Islet precursor cell (in vitro differentiated cells): ENCODE measurements at regions not wholly inside any gene's neighbourhood (a gene's known extent, or its start where the extent isn't known, plus 50 kb on each side); places are given as distances from the start of the nearest gene placed in this dataset.

Experiments
- DNase-seq: peaks from one replicate; pipeline ENCODE4 v3.0.0-alpha.2; 2018

DNA sequence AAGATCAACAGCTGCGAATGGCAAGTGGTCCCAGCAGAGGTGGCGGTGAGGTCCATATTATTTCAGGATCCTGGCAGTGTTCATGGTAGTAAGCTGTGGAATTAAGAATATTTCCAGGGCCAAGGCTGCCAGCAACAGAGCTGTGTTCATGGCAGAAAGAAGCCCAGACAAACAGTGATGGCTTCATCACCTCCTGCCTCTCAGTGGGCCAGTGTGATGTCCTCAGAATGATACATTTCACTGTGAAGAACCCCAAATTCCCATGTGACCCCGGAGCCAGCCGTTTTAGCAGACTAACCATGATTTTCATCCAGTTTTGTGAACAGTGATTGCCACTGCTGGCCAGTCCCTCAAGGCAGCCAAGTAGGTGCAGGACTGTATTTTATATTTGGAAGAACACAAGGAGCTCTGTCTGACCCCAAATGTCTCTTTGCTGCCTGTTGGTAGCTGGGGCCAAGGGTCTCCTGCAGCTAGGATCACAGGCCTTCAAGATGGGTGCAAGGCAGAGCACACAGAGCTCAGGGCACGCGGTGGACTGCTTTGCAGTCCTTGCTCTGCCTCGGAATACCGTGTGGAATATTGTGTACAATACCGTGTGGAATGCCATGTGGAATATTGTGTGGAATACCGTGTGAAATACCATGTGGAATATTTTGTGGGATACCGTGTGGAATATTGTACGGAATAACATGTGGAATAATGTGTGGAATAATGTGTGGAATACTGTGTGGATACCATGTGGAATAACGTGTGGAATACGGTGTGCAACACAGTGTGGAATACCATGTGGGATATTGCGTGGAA, 132.3 kb upstream of the CHST15 start:
- DNase-seq: no peak

DNA sequence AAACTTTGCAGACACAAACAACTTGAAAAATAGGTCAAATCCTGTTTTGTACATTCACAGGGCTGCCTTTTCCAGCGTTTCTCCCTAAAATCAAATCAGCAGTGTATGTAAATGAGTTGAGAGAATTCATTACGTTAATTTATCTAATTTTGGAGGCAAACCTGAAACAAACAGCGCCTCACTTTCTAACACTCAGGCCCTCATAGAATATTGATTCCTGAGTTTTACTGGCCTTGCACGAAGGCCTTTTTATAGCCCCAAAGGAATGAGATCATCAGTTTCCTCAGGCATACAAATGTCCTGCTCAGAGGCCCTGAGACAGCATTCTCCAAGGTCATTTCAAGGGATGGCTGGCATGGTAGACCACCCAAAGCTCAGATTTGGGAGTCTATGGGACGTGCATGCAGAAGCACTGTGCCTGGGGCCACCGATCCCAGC, 131.7 kb upstream of the CHST15 start:
- no peak for DNase-seq

DNA sequence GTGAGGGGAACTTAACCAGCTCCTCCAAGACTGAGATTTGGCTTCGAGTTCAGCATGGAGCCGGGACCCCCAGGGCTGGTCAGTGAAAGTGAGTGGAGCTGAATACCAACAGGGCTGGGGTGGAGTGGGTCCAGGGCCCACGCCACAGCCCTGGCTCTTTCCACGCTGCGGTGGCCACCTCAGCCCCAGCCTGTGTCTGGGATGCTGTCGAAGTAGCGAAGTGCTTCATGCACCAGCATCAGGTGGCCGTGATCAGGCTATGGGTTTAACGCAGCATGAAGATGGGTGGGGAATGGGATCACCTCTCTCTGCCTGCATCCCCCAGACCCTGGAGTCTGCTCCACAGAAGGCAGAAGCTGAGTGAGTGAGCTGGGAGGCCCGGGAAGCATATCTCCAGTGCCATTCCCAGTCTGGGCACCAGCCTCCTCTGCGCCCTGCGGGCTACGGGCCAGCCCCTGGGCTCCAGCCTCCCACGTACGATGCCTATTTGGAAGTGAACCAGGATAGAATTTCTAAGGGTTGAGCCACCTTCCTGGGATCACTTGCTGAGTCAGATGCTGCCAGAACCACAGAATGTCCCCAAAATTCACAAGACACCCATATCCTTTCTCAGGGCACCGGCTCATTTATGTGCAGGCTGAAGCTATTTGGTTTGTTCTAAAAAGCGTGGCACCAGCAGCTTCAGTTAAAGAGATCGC, 131.1 kb upstream of the CHST15 start:
- no peak for DNase-seq

DNA sequence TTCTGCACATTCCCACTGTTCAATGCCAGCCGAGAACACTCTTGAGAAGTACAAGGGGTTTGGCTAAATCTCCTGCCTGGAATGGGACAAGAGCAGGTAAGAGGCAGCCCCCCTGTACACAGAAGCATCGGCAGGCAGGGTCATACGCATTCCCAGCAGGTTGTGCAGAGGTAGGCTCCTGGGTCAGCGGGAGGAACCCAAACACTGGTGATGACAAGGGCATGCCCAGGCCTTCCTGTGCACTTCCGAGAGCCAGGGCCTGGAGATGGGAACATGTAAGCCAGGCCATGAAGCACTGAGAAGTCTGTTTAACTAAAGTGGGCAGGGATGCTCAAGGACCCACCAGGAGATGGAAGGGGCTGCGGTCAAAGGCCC, 130.3 kb upstream of the CHST15 start:
- no peak for DNase-seq

DNA sequence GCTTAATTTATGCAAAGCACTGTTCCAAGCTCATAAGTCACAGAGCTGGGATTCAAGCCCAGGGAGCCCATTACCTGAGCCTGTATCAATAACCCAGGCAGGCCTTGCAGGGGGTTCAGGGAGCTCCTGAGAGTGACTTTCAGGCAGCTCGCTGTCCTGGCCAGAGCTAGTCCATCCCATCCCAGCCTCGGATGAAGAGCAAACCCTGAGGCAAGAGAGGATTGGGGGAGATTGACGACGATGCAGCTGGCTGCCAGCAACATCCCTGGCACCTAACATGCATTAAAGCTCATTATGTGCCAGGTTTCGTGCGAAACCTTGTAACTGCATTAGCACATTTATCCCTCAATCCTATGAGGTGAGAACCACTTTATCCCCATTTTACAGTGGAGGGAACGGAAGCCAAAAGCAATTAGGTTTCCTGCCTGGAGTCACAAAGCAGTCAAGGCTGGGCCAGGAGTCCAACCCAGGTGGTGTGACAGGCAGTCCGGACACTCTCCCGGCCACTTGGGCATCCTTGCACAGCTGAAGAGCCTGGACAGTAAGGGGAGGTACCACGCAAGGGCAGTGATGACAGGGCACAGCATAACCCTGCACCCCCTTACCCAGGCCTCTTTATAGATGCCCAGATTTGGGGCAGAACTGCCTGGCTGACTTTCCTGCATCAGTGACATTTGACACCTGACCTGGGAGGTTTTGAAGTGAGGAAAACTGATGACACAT, 129.8 kb upstream of the CHST15 start:
- no peak for DNase-seq

DNA sequence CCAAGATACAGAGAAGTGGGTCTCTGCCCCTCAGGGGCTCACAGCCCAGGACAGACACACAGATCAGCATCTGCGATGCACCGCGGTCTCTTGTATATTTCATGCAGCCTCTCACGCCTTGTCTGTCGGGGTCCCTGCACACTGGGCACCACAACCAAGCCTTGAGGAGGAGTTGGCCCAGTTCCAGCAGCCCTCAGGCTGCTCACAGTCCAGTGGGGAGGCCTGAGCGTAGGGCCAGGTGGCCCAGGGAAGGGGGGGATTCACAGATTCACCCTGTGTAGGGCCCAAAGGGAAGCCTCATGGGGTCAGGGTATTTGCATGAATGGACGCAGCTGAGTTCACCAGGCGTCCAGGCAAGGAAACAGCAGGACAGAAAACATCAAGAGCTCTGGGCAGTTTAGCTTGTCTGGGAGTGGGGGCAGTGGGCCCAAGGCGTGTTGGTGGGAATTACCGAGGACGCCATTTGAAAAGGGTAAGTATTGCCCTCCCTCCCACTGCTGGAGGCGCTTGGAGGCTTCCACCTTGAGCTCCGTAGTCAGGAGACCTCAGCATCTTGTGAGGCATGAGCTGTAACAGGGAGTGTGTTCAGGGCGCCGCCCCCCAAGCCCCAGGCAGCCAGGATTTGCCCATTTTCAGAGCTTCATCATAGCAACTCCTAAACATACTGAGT, 129.1 kb upstream of the CHST15 start:
- DNase-seq: no peak

DNA sequence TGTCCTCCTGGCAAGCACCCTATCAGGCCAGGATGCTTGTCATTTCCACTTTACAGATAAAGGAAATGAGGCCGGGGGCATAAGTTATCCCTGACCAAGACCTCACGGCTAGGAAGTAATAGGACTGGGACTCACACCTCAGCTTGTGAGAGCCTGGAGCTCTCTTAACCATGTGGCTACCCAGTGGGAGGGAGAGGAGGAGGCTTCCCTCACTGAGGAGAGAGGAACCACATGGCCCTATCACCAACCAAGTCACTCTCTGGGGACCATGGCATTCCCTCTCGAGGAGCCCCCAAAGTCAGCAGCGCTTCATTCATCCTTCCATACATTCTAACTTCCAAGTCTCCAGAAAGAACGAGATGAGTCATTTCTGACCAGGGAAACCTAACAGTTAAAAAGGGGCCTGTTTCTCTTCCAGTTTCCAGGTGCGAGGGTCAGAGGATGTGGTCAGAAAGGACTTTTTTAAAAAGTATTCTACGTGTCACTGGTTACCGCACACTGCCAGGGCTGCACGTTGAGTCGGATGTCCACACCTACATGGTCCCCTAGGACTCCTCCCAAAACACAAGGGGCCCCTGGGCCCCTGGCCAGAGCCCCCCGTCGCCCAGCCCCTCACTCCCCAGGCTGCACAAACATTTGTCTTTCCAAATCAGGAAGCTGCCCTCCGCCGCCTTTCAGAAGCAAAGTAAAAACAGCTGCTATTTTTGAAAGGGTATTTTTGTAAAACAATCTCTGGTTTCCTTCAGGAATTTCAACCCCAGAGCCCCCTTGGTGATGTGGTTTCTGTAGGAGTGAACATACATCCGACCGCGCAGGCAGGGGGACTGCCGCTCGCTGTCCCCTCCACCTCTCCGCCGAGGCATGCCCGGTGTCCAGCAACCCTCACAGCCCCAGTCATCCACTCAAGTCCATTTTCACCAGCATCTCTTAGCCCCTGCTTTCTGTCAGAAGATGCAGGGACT, 128.2 kb upstream of the CHST15 start:
- DNase-seq: no peak

DNA sequence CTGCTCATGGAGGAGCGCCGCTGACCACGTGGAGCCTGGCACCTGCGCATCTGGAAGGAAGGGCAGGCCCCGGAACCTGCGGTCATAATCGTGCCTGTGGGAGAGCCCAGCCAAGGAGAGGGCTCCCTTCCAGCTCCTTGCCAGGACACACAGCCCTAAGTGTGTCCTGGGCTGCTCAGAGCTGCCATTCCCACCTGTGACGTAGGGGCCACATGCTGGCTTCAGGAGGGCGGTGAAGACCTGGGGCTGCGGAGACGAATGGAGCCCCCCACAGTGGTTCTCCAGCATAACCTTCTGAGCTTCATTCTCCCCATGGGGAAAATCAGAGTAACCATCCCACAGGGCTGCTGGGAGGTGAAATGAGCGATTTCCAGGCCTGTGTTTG, 127.6 kb upstream of the CHST15 start:
- DNase-seq: no peak

DNA sequence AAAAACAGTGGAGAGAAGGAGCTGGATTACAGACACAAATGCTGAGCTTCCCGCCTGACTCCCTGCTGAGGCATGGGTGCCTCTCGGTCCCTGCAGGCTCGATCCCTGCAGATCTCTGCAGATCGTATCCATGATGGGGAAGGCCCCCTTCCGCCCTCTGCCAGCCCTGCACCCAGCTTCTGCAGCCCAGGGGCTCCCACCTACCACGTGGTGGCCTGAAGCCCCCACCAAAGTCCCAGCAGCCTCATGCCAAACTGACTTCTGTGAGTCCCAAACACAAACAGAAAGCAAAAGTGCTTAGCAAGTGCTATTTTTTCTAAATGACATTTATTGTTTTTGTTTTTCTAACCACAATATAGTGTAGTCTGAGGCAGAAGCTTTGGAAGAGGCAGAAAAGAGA, 127.1 kb upstream of the CHST15 start:
- no peak for DNase-seq

DNA sequence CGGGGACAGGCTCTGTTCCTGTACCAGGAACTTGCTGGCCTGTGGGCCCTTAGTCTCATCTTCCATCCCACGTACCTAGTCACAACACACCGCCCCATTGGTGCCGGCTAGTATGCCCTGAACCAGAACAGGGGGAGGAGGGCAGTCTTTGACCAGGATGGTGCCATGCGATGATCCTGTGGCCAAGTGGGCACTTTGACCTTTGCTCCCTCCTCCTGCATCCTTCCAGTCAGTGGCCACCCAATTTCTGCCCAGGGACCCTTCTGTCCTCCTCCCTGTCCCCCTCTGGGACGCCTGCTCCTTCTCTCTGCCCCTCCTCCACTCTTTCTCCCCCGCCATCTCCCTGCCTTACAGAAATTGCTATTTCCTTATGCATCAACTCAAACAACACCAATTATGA, 126.3 kb upstream of the CHST15 start:
- no peak for DNase-seq

DNA sequence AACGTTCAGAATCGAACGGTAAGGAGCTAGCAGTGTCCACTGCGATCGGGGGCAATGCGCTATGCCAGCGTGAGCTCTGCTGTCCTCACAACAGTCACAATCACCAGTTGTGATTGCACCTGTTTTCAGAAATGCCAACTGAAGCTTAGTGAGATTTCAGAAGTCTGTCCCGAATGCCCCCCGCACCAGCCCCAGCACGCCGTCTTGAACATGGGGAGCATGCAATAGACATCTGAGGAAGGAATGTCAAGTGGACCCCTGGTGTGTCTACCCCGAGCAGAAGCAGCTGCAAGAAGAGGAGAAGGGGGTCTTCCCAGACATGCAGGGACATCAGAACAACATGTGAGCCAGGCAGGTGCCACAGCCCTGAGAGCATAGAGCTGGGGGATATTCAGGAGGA, 125.7 kb upstream of the CHST15 start:
- no peak for DNase-seq

DNA sequence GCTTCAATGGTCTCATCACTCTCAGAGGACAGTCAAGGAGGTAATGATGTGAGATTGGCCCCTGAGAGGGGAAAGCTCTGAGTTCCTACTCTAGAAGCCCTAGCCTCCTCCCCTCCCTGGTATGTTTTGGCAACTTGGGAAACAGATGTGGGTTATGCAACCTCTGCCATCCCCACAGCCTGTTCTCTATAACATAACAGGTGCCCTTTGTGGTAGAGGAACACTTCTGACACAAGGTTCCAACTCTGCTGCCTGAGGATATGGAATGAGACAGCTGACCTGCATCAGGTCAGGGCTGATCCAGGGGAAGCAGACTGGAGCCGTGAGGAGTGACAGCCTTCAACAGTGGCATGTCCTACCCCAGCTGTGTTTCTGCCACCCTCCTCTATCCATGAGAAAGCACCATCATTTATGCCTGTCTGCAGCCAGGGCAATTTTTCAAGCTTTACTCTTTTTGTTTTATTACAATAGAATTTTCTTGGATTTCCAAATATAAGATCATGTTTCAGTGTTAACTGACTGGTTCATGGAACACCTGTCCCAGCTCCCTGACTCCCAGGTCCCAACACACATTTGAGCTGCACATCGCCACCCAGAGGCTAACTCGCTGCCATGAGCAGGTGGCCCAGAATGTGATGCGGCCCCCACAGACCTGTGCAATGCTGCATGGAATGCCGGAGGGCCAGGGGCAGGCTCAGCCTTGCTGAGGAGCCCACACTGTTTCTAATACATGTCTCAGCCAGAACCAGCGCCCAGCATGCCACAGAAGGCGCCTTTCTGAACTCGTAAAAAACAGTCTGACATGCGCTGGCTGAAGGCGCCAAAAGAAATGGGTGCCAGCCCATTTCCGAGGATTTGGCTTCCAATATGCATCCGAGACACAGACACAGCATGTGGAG, 124.8 kb upstream of the CHST15 start:
- DNase-seq: no peak

DNA sequence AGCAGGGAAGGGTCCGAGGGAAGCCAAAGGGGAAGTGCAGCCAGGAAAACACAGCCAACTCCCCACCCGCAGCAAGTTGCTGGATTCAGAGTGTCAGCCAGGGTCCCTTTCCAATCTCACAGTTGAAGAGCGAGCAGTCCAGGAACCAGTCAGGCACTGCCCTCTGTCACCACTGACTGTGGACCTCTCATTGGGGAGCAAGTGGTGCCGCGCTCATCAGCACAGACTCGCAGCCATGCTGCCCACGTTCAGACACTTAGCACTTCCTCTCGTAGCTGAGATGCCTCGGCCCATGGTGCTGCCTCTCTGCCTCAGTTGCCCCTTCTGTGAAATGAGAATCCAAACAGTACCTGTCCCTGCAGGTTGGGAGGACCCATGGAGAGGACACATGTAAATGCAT, 123.6 kb upstream of the CHST15 start:
- no peak for DNase-seq

DNA sequence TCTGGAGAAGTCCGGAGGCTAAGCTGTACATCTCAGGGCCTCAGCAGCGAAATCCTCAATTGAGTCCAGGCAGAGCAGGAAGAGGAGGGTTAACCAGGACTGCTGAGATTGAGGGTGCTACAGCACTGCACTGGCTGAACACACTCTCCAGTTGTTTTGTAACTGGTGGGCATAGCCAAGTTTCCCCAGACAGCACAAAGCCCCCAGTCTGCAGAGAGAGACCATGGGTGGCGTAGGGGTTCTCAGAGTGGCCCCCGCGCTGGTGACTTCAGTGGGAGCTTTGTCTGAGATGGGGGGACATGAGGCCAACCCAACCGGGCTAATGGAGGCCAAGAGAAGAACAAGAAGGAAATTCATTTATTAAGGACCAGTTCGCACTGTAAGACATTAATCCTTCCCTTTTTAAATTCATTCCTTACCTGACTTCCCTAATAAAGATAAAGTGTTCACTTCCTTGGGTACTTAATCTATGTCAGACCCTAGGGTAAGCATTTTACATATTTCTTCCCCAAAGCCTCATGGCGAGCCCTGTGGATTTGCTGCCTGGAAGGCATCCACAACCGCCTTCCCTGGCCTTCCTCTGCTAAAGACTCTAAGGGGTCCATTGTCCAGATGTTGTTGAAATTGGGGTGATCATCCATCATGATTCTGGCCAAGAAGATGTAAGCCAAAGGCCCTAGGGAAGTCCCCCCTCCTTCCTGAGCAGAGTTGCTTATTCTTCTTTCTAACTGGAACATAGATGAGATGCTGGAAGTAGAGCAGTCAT, 121.4 kb upstream of the CHST15 start:
- DNase-seq: peak; percentile 41

DNA sequence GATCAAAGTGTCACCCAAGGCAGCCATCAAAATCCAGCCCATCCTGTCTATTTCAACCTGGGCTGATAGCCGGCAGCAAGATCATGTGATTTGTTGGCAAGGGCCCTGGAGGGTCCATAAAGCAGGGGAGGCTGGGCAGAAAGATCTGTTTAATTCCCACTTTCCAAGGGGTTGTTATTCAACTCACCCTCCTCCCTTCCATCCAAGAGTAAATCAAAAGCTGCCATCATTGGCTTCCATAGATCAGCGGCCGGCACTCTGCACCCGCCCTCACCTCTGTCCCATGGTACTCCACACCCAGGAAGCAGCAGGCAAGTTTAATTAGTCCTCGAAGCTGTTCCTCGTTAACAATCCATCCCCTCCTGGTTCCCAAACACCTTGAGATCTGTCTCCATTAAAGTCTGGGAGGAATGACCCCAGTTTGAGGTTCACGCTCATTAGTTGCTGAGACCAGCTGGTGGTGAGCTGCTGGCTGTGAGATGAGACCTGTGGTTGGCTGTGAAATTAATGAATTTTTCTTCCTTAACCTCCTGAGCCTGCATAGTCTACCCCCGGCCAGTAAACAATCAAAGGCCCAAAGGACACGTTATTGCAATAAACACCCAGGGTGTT, 120.6 kb upstream of the CHST15 start:
- peak; percentile 30 for DNase-seq

DNA sequence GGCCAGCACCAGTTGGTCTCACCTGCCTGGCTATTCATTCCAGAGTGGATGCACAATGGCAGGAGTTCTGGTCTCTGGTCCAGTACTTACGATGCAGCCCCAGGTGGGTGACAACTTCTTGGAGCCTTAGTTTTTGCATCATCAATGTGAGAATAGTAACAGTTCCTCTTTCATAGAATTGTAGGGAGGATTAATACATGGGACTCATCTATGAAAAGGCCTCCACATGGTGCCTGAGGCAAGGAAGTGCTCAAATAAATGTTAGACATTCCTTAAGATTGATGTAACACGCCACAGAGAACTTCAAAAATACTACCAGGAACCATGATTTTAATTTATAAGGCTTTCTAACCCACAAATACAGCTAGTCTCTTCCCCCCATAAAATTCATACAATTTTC, 120.1 kb upstream of the CHST15 start:
- DNase-seq: peak; percentile 41

DNA sequence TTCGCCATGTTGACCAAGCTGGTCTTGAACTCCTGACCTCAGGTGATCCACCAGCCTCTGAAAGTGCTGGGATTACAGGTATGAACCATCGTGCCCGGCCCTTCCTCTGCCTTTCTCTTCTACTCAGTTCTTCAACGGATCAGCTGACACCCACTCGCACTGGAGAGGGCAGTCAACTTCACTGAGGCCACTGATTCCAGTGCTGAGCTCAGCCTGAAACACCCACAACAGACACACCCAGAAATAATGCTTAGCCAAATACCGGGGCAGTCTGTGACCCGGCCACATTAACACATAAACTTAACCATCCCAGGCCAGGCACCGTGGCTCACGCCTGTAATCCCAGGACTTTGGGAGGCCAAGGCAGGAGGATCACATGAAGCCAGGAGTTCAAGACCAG, 119.3 kb upstream of the CHST15 start:
- DNase-seq: peak; percentile 35

DNA sequence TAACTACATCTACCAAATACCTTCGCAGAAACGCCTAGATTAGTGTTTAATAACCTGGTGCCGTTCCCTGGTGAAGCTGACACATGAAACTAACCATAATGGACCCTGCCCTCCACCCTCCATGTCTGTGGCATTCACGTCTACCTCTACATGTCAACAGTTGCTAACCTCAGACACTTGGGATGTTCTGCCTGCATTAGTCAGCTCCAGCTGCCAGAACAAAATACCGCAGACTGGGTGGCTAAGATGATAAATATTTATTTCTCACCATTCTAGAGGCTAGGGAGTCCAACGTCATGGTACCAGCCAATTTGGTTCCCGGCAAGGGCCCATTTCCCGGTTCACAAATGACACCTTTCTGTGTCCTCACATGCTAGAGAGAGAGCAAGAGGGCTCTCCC, 118.5 kb upstream of the CHST15 start:
- DNase-seq: peak; percentile 17

DNA sequence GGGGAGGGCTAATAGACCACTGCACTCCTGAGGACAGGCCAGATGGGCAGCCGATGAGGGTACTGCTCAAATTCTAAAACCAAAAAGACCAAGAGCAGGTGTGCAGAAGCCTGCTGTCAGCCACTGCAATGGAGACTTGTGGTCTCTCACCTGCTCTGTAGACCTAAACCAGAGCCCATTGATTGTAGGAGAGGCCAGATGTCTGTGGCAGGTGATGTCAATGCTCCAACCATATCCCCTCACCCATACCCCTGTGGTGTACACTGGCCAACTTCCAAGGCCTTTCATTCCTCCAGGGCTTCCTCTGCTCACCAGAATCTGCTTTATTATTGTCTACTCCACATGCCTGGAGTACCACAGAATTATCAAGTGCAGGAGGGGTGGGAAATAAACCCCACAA, 116.9 kb upstream of the CHST15 start:
- peak; percentile 22 for DNase-seq

DNA sequence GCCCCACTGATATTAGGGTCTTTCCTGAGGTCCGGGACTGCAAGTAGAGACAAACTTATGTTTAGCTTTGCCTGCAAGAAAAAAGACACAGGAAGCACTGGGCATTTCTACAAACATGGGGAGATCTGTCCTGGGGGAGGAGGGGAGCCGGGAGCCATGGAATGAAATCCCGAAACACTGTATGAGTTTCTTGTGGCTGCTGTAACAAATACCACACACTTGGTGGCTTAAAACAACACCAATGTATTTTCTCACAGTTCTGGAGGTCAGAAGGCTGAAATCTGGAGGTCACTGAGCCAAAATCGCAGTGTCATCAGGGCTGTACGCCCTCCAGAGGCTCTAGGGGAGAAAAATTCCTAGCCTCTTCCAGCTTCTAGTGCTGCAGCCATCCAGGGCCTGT, 114.0 kb upstream of the CHST15 start:
- no peak for DNase-seq
